Upper lobe of left lung (tissue), 4 donors: ENCODE measurements at regions not wholly inside any gene's neighbourhood (a gene's known extent, or its start where the extent isn't known, plus 50 kb on each side); places are given as distances from the start of the nearest gene placed in this dataset.

Experiments
- CTCF ChIP-seq, 6 experiments: fragments of 450-650 bp in 4 of 6; fragments of 200-600 bp in 2 of 6; sonication (generic) in 2 of 6; IDR thresholded peaks; one replicate each; pipeline ENCODE4 v1.5.1; 2016 to 2019; ENCODE audit warnings: antibody characterized with exemption in 6 of 6
- EP300 ChIP-seq, 4 donors: sonication (generic); formaldehyde crosslinking; IDR thresholded peaks; one replicate each; pipeline ENCODE4 v1.5.1; 2017; ENCODE audit warnings: antibody characterized with exemption in 4 of 4, control low read depth in 2 of 4
- POLR2A ChIP-seq, 4 donors: fragments of 450-650 bp; IDR thresholded peaks; one replicate each; pipeline ENCODE4 v1.5.1; 2016 to 2017; ENCODE audit warnings: antibody characterized with exemption in 4 of 4, mild to moderate bottlenecking in 2 of 4
- POLR2AphosphoS5 ChIP-seq, 2 donors: sonication (generic); formaldehyde crosslinking; IDR thresholded peaks; one replicate each; pipeline ENCODE4 v1.5.1; 2017; ENCODE audit warnings: antibody characterized with exemption in 2 of 2

- TF ChIP-seq CTCF (IDR thresholded peaks at IDR 0.05) (no peak), POLR2AphosphoS5 (IDR thresholded peaks at IDR 0.05) (no peak), POLR2A (IDR thresholded peaks at IDR 0.05) (no peak), EP300 (IDR thresholded peaks at IDR 0.05) (no peak)
These were observed 323.6 kb downstream of the HGF start for GRCh38 chr7:81446212-81446611.
